HepG2 (cell line): ENCODE measurements at regions not wholly inside any gene's neighbourhood (a gene's known extent, or its start where the extent isn't known, plus 50 kb on each side); places are given as distances from the start of the nearest gene placed in this dataset.

Experiments
- MLLT10 ChIP-seq: sonication (generic); formaldehyde crosslinking; IDR thresholded peaks from 2 replicates; pipeline ENCODE4 v1.4.0; 2020; ENCODE audit warnings: missing genetic modification reagents
- MXI1 ChIP-seq: IDR thresholded peaks from 3 replicates; pipeline ENCODE4 v1.6.1; 2012; ENCODE audit warnings: low read depth, low read length, inconsistent platforms, borderline replicate concordance
- RFX5 ChIP-seq: IDR thresholded peaks from 2 replicates; pipeline ENCODE4 v1.6.1; 2011; ENCODE audit warnings: low read depth, low read length, improper control_type of control experiment
- SMC3 ChIP-seq: IDR thresholded peaks from 2 replicates; pipeline ENCODE4 v1.6.1; 2011; ENCODE audit warnings: low read length, improper control_type of control experiment
- SOX13 ChIP-seq, 3 experiments: fragments of 450-650 bp in 1 of 3; sonication (generic) in 1 of 3; formaldehyde crosslinking in 1 of 3; IDR thresholded peaks in 2 of 3; conservative IDR thresholded peaks in 1 of 3; 2 replicates each; pipeline versions ENCODE4 v1.5.0 to v1.6.1; 2016 to 2020; ENCODE audit warnings: antibody characterized with exemption in 1 of 3, mild to moderate bottlenecking in 1 of 3, missing compliant biosample characterization in 1 of 3, missing genetic modification reagents in 1 of 3, moderate library complexity in 1 of 3
- ZNF530 ChIP-seq: sonication (generic); formaldehyde crosslinking; IDR thresholded peaks from 2 replicates; pipeline ENCODE4 v1.5.0; 2020; ENCODE audit warnings: low read depth, mild to moderate bottlenecking, missing genetic modification reagents
- TF ChIP-seq, protein P1 (sequence below): sonication (generic); formaldehyde crosslinking; IDR thresholded peaks from 2 replicates; pipeline ENCODE4 v1.4.0; 2020; ENCODE audit warnings: mild to moderate bottlenecking, low read depth, missing genetic modification reagents
- TF ChIP-seq, protein P2 (sequence below): IDR thresholded peaks from 2 replicates; pipeline ENCODE4 v1.6.1; 2012; ENCODE audit warnings: inconsistent platforms
- TF ChIP-seq, protein P3 (sequence below): sonication (generic); formaldehyde crosslinking; IDR thresholded peaks from 2 replicates; pipeline ENCODE4 v1.4.0; 2020; ENCODE audit warnings: missing genetic modification reagents

DNA sequence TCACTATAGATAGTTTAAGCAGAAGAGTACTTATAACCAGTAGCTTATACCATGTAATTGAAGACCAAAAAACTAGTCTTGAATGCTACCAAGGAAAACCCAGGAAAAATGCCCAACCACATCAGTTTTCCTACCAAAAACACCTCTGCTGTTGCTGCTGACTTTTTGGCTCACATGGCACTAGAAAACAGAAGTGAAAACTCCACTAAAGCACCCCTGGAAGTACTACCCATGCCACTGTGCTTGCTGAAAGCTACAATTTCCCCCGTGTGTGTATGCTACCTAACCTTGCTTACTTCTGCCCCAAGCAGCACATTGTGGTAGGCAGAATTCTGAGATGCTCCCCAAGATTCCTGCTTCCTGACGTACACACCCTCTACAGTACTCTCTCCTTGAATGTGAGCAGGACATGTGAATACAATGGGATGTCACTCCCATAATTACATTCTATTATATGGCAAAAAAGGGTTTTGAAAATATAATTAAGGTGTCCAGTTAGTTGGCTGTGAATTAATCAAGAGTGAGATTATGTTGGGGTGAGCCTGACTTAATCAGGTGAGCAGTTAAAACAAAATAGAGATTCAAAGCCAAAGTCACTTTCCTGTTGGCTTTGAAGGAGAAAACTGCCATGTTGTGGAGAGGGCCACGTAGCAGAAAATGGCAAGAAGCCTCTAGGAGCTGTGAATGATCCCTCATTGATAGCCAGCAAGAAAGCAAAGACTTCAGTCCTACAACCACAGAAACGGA lies 209.8 kb upstream of the MARCKS start:
- TF ChIP-seq, protein P1, sequence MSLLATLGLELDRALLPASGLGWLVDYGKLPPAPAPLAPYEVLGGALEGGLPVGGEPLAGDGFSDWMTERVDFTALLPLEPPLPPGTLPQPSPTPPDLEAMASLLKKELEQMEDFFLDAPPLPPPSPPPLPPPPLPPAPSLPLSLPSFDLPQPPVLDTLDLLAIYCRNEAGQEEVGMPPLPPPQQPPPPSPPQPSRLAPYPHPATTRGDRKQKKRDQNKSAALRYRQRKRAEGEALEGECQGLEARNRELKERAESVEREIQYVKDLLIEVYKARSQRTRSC (CRISPR knock-in tag), result no peak
- no peak for TF ChIP-seq MLLT10
- TF ChIP-seq, protein P2, sequence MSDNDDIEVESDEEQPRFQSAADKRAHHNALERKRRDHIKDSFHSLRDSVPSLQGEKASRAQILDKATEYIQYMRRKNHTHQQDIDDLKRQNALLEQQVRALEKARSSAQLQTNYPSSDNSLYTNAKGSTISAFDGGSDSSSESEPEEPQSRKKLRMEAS, result no peak
- TF ChIP-seq SOX13 (IDR thresholded peaks at IDR 0.05), result no peak
- TF ChIP-seq SOX13 (CRISPR knock-in tag; conservative IDR thresholded peaks at IDR 0.05 in 1 of 2, IDR thresholded peaks at IDR 0.05 in 1 of 2), result no peak
- TF ChIP-seq ZNF530 (CRISPR knock-in tag), result no peak
- TF ChIP-seq RFX5, result no peak
- TF ChIP-seq, protein P3, sequence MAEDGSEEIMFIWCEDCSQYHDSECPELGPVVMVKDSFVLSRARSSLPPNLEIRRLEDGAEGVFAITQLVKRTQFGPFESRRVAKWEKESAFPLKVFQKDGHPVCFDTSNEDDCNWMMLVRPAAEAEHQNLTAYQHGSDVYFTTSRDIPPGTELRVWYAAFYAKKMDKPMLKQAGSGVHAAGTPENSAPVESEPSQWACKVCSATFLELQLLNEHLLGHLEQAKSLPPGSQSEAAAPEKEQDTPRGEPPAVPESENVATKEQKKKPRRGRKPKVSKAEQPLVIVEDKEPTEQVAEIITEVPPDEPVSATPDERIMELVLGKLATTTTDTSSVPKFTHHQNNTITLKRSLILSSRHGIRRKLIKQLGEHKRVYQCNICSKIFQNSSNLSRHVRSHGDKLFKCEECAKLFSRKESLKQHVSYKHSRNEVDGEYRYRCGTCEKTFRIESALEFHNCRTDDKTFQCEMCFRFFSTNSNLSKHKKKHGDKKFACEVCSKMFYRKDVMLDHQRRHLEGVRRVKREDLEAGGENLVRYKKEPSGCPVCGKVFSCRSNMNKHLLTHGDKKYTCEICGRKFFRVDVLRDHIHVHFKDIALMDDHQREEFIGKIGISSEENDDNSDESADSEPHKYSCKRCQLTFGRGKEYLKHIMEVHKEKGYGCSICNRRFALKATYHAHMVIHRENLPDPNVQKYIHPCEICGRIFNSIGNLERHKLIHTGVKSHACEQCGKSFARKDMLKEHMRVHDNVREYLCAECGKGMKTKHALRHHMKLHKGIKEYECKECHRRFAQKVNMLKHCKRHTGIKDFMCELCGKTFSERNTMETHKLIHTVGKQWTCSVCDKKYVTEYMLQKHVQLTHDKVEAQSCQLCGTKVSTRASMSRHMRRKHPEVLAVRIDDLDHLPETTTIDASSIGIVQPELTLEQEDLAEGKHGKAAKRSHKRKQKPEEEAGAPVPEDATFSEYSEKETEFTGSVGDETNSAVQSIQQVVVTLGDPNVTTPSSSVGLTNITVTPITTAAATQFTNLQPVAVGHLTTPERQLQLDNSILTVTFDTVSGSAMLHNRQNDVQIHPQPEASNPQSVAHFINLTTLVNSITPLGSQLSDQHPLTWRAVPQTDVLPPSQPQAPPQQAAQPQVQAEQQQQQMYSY (CRISPR knock-in tag), result no peak
- TF ChIP-seq MXI1, result no peak
- no peak for TF ChIP-seq SMC3
